ENCODE measurements at regions not wholly inside any gene's neighbourhood (a gene's known extent, or its start where the extent isn't known, plus 50 kb on each side); places are given as distances from the start of the nearest gene placed in this dataset.

GRCh38 chr5:56543441-56544388, 271.6 kb upstream of the MAP3K1 start:
- peak; percentile 81 for DNase-seq

- no peak for DNase-seq
Measured at GRCh38 chr5:56540266-56540665, 275.1 kb upstream of the MAP3K1 start.

GRCh38 chr5:56538580-56538979, 276.8 kb upstream of the MAP3K1 start:
- DNase-seq = no peak

- no peak for DNase-seq
Measured at GRCh38 chr5:56535347-56535746, 280.0 kb upstream of the MAP3K1 start.

GRCh38 chr5:56534102-56534829, 281.1 kb upstream of the MAP3K1 start:
- DNase-seq = no peak

GRCh38 chr5:56532466-56532865, 282.9 kb upstream of the MAP3K1 start:
- no peak for DNase-seq

GRCh38 chr5:56530626-56531138, 284.7 kb upstream of the MAP3K1 start:
- no peak for DNase-seq

- no peak for DNase-seq
Measured at GRCh38 chr5:56529666-56530430, 285.5 kb upstream of the MAP3K1 start.

- no peak for DNase-seq
Measured at GRCh38 chr5:56527174-56527573, 288.2 kb upstream of the MAP3K1 start.

- DNase-seq = peak; percentile 31
Measured at GRCh38 chr5:56525113-56525512, 290.2 kb upstream of the MAP3K1 start.

- DNase-seq = no peak
Measured at GRCh38 chr5:56523790-56524575, 290.9 kb upstream of the ANKRD55 start.

- no peak for DNase-seq
Measured at GRCh38 chr5:56522960-56523359, 289.8 kb upstream of the ANKRD55 start.

GRCh38 chr5:56522169-56522568, 289.0 kb upstream of the ANKRD55 start:
- DNase-seq = no peak

- DNase-seq = no peak
Measured at GRCh38 chr5:56520986-56521730, 288.0 kb upstream of the ANKRD55 start.

- DNase-seq = no peak
Measured at GRCh38 chr5:56518820-56519219, 285.7 kb upstream of the ANKRD55 start.

- DNase-seq = no peak
Measured at GRCh38 chr5:56517011-56517416, 283.9 kb upstream of the ANKRD55 start.

- no peak for DNase-seq
Measured at GRCh38 chr5:56516441-56516840, 283.3 kb upstream of the ANKRD55 start.

GRCh38 chr5:56516035-56516434, 282.9 kb upstream of the ANKRD55 start:
- DNase-seq = no peak

- no peak for DNase-seq
Measured at GRCh38 chr5:56515011-56515410, 281.9 kb upstream of the ANKRD55 start.

- no peak for DNase-seq
Measured at GRCh38 chr5:56514245-56514644, 281.1 kb upstream of the ANKRD55 start.

- DNase-seq = no peak
Measured at GRCh38 chr5:56513141-56513540, 280.0 kb upstream of the ANKRD55 start.
